GM13976 (cell line): ENCODE measurements at regions not wholly inside any gene's neighbourhood (a gene's known extent, or its start where the extent isn't known, plus 50 kb on each side); places are given as distances from the start of the nearest gene placed in this dataset.

Experiments used
- DNase-seq: peaks from one replicate; pipeline ENCODE4 v3.0.0; 2012; ENCODE audit warnings: low spot score
- in situ Hi-C: fragments of 300-500 bp; cut with MboI; formaldehyde crosslinking; loops from one replicate; pipeline ENCODE4 v1.12.0; 2022; ENCODE audit warnings: low sequenced_read_pairs, mixed read lengths, inconsistent platforms; ENCODE audit not compliant: unreplicated experiment
- TF ChIP-seq, protein P1 (sequence below): IDR thresholded peaks from 2 replicates; pipeline ENCODE4 v1.5.1; 2012; ENCODE audit warnings: borderline replicate concordance, mild to moderate bottlenecking; ENCODE audit not compliant: insufficient read depth; ENCODE audit errors: extremely low read depth, missing control alignments, control extremely low read depth

DNA sequence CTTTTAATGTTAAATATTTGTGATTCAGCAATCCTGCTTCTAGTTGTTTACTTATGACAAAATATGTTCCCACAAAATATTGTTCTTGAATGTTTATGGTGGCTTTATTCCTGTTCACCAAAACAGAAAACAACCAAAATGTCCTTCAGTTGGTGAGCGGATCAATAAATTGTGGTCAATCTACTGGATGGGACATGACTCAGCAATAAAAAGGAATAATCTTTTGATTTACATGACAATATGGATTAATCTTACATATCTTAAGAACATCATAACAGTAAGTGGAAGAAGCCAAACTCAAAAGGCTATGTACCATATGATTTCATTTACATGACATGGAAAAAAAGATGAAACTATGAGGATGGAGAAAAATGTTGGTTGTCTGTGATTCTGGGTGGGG, 691.3 kb upstream of the GHITM start:
- DNase-seq = no peak
- in situ Hi-C loops = no loop called here
- TF ChIP-seq, protein P1, sequence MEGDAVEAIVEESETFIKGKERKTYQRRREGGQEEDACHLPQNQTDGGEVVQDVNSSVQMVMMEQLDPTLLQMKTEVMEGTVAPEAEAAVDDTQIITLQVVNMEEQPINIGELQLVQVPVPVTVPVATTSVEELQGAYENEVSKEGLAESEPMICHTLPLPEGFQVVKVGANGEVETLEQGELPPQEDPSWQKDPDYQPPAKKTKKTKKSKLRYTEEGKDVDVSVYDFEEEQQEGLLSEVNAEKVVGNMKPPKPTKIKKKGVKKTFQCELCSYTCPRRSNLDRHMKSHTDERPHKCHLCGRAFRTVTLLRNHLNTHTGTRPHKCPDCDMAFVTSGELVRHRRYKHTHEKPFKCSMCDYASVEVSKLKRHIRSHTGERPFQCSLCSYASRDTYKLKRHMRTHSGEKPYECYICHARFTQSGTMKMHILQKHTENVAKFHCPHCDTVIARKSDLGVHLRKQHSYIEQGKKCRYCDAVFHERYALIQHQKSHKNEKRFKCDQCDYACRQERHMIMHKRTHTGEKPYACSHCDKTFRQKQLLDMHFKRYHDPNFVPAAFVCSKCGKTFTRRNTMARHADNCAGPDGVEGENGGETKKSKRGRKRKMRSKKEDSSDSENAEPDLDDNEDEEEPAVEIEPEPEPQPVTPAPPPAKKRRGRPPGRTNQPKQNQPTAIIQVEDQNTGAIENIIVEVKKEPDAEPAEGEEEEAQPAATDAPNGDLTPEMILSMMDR = no peak

DNA sequence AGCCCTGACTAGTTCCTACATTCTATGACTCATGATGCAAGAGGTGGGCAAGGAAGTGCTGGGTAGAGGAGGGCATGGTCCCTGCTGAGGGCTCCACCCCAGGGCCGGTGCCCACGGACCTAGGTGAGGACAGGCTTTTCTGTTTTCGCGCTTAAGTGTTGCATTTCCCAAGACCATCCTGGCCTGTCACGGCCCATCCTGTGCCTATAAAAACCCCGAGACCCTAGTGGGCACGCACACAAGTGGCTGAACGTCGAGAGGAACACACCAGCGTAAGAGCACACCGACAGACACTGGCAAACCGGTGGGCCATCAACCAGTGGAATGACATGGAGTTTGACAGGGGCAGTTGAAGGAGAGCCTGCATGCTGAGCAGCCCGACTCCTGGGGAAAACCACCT, 680.7 kb upstream of the GHITM start:
- TF ChIP-seq, protein P1 = no peak
- DNase-seq = no peak
- in situ Hi-C loops = no loop called here

DNA sequence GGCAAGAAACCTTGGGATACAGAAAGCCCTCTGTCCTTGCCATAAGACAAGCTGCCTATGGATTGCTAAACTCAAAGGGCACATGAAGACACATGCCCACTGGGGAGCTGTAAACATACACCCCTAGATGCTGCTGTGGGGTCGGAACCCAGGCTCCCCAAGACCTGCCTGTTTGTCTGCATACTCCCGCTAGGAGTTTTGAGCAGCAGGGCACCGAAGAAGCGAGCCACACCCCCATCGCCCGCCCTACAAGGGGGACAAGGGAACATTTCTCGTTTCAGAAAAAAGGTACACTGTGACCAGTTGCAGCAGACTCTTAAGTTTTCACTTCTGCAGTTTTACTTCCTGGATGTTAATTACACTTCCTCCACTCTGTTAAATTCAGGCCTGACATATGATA, 680.2 kb upstream of the GHITM start:
- in situ Hi-C loops = no loop called here
- no peak for DNase-seq
- TF ChIP-seq, protein P1 = no peak

DNA sequence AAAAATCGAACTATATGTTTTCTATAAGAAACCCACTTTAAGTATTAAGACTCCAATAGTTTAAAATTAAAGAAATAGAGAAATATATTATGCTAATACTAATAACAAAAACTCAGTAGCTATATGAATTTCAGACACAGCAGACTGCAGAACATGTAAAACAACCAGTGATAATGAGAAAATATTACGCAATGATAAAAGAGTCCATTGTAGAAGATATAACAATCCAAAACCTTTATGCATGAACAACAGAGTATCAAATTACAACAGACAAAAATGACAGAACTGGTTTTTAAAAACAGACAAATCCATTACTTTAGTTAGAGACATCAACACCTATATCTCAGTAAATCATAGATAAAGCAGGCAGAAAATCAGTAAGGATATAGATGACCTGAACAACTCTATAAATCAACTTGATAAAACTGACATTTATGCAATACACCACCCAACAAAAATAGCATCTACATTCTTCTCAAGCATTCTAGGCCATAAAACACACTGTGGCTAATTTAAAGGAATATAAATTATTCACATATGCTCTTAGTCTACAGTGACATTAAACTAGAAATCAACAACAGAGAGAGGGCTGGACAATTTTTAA, 669.5 kb upstream of the GHITM start:
- DNase-seq = no peak
- TF ChIP-seq, protein P1 = no peak
- in situ Hi-C loops = no loop called here

DNA sequence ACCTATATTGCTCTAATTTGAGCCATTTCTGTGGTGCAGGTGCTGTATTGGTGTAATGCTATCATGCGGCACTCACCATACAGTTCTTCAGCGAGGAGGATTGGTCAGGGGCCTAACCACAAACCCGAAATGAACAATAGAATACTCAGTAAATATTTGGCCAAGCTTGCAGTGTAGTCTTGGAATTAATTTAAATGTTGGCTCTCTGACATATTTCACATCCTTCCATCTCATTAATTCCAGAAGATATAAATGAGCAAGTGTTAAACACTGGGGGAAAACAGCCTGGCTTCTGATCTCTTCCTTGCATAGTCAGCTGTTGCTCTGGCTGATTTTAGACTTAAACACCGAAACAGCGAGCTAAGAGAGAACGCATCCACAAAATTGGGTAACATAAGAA, 663.1 kb upstream of the GHITM start:
- in situ Hi-C loops = no loop called here
- TF ChIP-seq, protein P1 = no peak
- DNase-seq = no peak

DNA sequence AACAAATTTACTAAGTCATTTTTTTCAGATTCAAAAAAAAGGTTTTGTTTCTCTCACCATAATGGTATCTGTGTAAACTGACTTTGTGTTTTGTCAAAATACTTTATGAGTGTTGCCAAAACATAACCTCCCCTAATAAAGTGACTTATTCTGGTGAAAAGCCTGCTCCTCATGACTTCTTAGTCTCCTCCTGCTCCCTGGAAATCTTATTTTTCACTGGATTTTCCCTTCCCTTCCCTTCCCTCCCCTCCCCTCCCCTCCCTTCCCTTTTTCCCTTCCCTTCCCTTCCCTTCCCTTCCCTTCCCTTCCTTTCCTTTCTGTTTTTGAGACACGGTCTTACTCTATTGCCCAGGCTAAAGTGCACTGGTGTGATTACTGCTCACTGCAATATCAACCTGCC, 650.1 kb upstream of the GHITM start:
- in situ Hi-C loops = no loop called here
- no peak for DNase-seq
- TF ChIP-seq, protein P1 = no peak
